Upper lobe of left lung (tissue), 4 donors: ENCODE measurements at regions not wholly inside any gene's neighbourhood (a gene's known extent, or its start where the extent isn't known, plus 50 kb on each side); places are given as distances from the start of the nearest gene placed in this dataset.

ENCODE experiments used
- EP300 ChIP-seq, 4 donors: sonication (generic); formaldehyde crosslinking; IDR thresholded peaks; one replicate each; pipeline ENCODE4 v1.5.1; 2017; ENCODE audit warnings: antibody characterized with exemption in 4 of 4, control low read depth in 2 of 4
- POLR2A ChIP-seq, 4 donors: fragments of 450-650 bp; IDR thresholded peaks; one replicate each; pipeline ENCODE4 v1.5.1; 2016 to 2017; ENCODE audit warnings: antibody characterized with exemption in 4 of 4, mild to moderate bottlenecking in 2 of 4
- TF ChIP-seq, protein P1 (sequence below), 6 experiments: fragments of 450-650 bp in 4 of 6; fragments of 200-600 bp in 2 of 6; sonication (generic) in 2 of 6; IDR thresholded peaks; one replicate each; pipeline ENCODE4 v1.5.1; 2016 to 2019; ENCODE audit warnings: antibody characterized with exemption in 6 of 6

DNA sequence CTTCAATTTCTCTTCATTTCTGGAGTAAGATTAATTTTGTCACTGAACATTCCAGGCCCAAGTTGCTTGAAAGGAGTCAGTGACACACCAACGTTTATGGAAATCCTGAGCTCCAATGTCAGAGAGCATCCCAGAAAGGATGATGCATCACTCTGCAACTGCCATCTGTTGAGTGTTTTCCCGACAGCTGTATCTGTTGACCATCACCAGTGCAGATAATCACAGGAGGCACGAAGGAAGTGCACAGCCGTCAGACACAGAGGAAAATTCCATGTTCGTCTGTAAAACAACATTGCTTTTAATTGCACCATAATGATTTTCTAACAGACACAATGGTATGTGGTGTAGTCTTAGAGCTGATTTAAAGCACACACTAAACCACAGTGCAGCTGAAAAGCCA is 376.7 kb upstream of the ADGRL2 start:
- TF ChIP-seq, protein P1, sequence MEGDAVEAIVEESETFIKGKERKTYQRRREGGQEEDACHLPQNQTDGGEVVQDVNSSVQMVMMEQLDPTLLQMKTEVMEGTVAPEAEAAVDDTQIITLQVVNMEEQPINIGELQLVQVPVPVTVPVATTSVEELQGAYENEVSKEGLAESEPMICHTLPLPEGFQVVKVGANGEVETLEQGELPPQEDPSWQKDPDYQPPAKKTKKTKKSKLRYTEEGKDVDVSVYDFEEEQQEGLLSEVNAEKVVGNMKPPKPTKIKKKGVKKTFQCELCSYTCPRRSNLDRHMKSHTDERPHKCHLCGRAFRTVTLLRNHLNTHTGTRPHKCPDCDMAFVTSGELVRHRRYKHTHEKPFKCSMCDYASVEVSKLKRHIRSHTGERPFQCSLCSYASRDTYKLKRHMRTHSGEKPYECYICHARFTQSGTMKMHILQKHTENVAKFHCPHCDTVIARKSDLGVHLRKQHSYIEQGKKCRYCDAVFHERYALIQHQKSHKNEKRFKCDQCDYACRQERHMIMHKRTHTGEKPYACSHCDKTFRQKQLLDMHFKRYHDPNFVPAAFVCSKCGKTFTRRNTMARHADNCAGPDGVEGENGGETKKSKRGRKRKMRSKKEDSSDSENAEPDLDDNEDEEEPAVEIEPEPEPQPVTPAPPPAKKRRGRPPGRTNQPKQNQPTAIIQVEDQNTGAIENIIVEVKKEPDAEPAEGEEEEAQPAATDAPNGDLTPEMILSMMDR (IDR thresholded peaks at IDR 0.05): no peak
- TF ChIP-seq EP300 (IDR thresholded peaks at IDR 0.05) (no peak), POLR2A (IDR thresholded peaks at IDR 0.05) (no peak)
